IPS DF 4.7 (cell line): ENCODE measurements at regions not wholly inside any gene's neighbourhood (a gene's known extent, or its start where the extent isn't known, plus 50 kb on each side); places are given as distances from the start of the nearest gene placed in this dataset.

Experiments used
- DNase-seq: peaks from one replicate; pipeline ENCODE4 v3.0.0-alpha.2; 2013; ENCODE audit warnings: low spot score; ENCODE audit errors: extremely low read depth

GRCh38 chr18:77983270-77983669 is 733.6 kb downstream of the GALR1 start:
- no peak for DNase-seq

- no peak for DNase-seq
Measured at GRCh38 chr18:77984178-77984577, 734.5 kb downstream of the GALR1 start.

- no peak for DNase-seq
Measured at GRCh38 chr18:77984833-77985232, 735.2 kb downstream of the GALR1 start.

- no peak for DNase-seq
Measured at GRCh38 chr18:77985526-77986281, 736.1 kb downstream of the GALR1 start.

- DNase-seq = no peak
Measured at GRCh38 chr18:77990131-77990530, 740.5 kb downstream of the GALR1 start.

- no peak for DNase-seq
Measured at GRCh38 chr18:77990901-77991300, 741.3 kb downstream of the GALR1 start.

GRCh38 chr18:77992057-77992456 is 742.4 kb downstream of the GALR1 start:
- DNase-seq = no peak

GRCh38 chr18:77993188-77993981 is 743.7 kb downstream of the GALR1 start:
- DNase-seq = no peak

GRCh38 chr18:77995593-77995992 is 745.9 kb downstream of the GALR1 start:
- DNase-seq = no peak

- no peak for DNase-seq
Measured at GRCh38 chr18:77996737-77997136, 747.1 kb downstream of the GALR1 start.

- no peak for DNase-seq
Measured at GRCh38 chr18:78001811-78002210, 752.2 kb downstream of the GALR1 start.

- no peak for DNase-seq
Measured at GRCh38 chr18:78006006-78006773, 756.5 kb downstream of the GALR1 start.

- DNase-seq = no peak
Measured at GRCh38 chr18:78006774-78007260, 757.2 kb downstream of the GALR1 start.

- no peak for DNase-seq
Measured at GRCh38 chr18:78010363-78010762, 760.7 kb downstream of the GALR1 start.

- no peak for DNase-seq
Measured at GRCh38 chr18:78017869-78018268, 768.2 kb downstream of the GALR1 start.

GRCh38 chr18:78021196-78021595 is 771.5 kb downstream of the GALR1 start:
- DNase-seq = no peak

GRCh38 chr18:78031589-78031988 is 781.9 kb downstream of the GALR1 start:
- no peak for DNase-seq

- DNase-seq = no peak
Measured at GRCh38 chr18:78031991-78032390, 782.3 kb downstream of the GALR1 start.

GRCh38 chr18:78032574-78032973 is 782.9 kb downstream of the GALR1 start:
- DNase-seq = no peak

GRCh38 chr18:78034755-78035154 is 785.1 kb downstream of the GALR1 start:
- no peak for DNase-seq

- no peak for DNase-seq
Measured at GRCh38 chr18:78041218-78041617, 791.6 kb downstream of the GALR1 start.

GRCh38 chr18:78046631-78047030 is 797.0 kb downstream of the GALR1 start:
- DNase-seq = no peak
